GM12874 (cell line): ENCODE measurements at regions not wholly inside any gene's neighbourhood (a gene's known extent, or its start where the extent isn't known, plus 50 kb on each side); places are given as distances from the start of the nearest gene placed in this dataset.

ENCODE experiments used
- CTCF ChIP-seq: IDR thresholded peaks from 2 replicates; pipeline ENCODE4 v1.5.1; 2011; ENCODE audit warnings: low read depth, mild to moderate bottlenecking, control low read depth, low read length, moderate library complexity; ENCODE audit not compliant: insufficient read depth

DNA sequence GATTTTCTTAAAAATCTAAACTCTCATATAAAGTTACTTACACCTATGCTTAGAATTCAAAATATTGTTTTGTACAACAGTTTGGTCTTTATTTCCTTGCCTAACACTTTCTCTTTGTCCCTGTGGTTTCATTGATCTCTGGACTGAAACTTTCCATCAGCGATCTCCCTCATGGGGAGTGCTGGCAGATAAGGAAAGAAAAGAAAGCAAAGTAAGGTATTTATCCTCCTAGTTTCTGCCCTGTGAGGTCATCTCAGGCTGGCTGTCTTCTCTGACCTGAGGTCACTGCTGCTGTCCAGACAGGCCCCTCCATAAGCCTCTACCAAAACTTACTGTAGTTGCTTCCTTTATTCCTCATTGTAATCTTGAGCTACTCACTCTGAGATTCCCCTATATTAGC, 57.9 kb upstream of the EPHA6 start:
- TF ChIP-seq CTCF: no peak

- TF ChIP-seq CTCF: no peak
These were observed 53.4 kb upstream of the EPHA6 start for GRCh38 chr3:96760956-96761355.
